GM19452 (cell line): ENCODE measurements at regions not wholly inside any gene's neighbourhood (a gene's known extent, or its start where the extent isn't known, plus 50 kb on each side); places are given as distances from the start of the nearest gene placed in this dataset.
"Not testable (repeated sequence)": the region's sequence is repeated elsewhere in the genome, so short reads cannot be mapped to it uniquely, and the experiment has no call there.

Source experiments
- ATAC-seq: cut with Tn5 transposase; IDR thresholded peaks from one replicate; pipeline ENCODE4 v1.9.1; 2021; ENCODE audit not compliant: unreplicated experiment

DNA sequence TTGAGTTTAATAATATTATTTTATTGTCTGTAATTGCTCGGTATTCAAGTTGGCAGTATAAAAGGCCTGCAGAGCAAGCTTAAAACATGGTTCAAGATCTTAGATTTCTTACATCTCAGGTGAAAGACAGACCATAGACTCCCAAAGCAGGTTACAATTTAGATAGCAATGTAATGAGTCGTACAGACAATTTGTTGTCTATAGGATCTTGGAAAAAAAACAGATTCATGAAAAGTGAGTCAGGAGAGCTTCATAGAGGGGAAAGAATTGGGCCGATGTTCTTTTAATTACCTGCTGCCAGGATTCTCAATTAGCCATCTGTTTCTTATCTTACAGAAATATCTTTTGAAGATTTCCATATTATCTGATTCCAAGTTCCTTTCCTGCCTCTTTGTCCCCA is 111.5 kb upstream of the IKBKE start:
- not testable (repeated sequence) for ATAC-seq

DNA sequence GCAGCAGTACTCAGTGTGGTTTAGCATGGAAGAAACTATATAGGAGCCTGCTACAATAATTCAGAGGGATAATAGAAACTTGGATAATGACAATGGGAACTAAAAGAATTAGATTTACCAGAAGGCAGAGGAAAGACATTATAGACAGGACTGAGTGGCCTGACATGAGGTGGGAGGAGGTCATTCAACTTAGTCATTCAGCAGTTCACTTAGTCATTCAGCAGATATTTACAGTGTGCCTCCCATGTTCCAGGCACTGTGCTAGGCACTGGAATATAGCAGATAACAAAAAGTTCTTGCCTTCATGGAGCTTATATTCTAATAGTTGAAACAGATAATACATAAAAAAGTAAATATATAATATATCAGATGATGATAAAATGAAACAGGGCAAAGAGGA is 110.9 kb upstream of the IKBKE start:
- ATAC-seq, result not testable (repeated sequence)

DNA sequence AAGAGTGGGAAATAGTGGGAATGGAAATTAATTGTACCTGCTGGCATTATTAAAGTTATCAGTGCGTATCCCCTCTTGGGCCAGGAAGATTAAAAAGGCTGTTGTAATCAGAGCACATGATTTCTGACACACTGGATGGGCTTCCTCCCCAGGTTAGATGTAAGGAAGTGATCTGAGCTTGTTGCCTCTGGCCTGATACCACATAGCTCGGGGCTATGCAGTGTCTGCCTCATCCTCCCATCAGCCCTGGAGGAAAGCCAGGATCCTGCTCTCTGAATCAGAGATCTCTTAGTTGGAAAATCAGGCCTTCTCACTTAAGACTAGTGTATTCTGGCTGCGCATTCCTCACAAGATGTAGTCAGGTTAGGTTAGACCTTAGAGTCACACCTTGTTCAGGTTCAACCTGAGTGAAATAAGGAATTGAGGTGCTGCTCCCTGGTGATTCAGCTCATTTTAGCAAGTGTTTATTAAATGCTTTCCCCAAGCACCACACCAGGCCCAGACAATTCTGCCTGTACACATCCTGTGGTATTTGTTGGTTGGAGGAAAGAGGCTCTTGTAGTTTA is 108.2 kb upstream of the IKBKE start:
- ATAC-seq, result not testable (repeated sequence)

DNA sequence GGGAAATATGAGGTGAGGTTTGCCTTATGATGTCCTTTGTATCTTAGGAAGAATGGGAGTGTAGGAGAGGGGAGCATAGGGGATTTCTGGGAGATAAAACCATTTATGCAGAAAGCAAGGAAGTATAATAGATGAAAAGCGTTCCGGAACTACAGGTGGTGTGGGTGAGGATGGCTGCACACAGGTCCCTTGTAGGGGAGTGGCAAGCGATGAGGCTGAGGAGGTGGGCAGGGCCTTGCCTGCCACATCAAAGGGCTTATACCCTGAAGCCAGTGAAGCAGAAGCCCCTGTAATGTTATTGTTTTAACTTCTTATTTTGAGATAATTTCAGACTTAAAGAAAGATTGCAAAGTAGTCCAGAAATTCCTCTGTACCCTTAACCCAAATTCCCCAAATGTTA is 107.3 kb upstream of the IKBKE start:
- not testable (repeated sequence) for ATAC-seq

DNA sequence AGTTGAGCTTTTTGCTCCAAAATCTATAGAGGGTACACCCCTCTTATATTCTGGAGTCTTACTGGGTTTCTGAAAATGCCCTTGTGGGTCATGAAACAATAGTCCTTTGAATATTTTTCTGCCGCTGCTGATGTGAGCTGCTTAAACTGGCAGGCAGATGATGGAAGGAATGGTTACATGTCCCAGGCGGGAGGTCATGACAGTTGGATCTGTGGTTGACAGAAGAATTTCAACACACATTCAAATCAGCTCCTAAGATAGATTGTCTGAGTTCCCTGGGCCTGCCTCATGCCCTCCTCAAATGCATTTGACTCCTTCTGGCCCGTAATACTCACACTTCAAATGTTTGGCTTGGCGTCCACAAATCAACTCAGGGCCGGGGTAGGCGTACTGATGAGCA is 105.0 kb upstream of the IKBKE start:
- ATAC-seq, result not testable (repeated sequence)

DNA sequence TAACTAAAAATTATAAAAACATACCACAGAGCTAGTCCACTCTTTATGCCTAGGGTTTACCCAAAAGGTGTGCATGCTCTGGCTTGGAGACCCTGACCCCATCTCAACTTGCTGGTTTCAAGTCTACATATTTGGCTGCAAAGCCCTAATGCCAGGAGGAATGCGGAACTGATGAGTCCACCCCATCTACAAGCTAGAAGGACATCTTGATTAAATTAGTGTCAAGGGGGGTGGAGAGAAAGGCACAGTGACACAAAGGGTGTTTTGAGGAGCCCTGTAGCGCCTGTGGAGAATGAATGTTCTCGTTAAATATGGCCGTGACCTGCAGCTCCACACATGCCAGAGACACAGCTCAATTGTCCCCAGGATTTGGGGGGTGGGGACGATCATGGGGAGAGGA is 104.1 kb upstream of the IKBKE start:
- ATAC-seq, result not testable (repeated sequence)

DNA sequence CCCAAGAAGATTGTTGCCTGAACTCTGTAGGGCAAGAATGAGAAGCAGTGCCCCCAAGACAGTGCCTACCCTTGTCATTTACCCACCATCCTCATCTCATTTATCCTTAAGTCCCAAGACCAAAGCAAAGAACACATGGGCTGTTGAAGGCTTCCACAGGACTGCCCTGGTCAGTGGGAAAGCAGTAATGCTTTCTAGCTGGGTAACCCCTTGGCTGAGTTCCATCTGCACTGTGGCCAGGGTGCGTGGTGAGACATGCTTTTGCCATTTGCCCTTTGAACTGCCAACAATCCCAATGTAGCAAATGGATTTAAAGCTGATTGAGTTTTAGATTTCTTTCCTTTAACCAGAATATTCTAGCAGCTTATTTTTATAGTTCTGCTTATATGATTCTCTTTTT is 103.5 kb upstream of the IKBKE start:
- ATAC-seq, result not testable (repeated sequence)

DNA sequence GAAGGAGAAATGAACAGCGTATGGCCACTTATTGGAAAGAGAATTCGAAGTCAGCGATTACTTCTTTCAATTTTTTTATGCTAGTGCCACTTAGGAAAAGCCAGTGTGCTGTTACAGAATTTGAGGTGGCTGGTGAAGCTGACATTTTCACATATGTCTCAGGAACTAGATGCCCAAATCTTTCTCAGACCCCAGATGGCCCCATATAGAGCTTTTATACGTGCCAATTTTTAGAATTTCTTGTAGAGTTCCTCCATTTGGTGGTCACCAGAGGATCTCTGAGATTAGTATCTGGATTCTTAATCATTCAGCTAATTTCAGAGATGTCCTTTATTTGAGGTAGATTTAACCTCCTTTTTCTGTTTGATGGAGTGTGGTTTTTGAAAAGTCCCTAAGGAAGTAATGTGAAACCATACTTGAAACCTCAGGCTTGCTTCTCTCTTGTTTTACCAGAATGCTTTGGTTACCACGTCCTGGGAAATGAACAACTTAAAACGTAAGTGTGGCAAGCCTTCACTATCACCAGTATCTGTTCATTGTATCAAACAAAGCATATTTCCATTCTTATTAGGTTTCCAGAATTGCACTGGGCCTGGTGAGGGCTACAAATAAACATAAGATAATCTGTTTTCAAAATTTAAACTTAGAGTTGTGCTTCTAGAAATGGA is 102.2 kb upstream of the IKBKE start:
- not testable (repeated sequence) for ATAC-seq

DNA sequence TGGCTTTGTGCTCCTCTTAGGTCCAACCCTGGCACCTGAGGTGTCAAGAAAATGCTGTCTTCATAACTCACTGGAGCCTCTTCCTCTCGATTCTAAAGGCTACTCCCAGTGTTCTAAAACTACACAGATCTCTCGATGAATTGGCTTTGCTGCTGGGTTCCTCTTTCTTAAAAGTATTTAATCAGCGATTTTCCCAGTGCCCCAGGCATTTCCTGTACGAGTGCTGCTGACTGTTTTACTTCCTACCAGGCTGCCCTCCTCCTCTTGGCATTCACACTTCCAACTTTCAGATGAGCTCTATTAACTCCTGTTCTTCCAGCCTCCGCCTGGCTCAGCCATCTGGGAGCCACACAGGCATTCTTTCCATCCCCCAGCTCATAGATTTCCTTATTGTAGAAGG is 95.6 kb upstream of the IKBKE start:
- not testable (repeated sequence) for ATAC-seq

DNA sequence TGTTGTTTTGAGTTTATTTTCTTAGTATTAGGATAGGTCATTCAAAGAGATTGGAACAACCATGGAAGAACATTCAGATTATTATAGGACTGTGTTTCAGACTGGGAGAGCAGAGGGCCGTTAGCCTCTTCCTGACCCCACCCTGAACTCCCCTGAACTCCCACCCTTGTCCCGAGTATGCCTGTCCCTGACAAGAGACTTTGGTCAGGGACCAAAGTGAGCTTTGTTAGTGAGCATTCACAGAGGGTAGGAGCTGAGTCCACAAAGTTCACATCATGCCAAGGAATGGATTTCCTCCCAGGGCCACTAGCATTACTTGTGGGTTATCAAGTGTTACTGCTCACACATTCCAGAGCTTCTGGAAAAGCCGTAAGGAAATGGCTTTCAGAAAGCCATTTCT is 94.7 kb upstream of the IKBKE start:
- ATAC-seq, result not testable (repeated sequence)

DNA sequence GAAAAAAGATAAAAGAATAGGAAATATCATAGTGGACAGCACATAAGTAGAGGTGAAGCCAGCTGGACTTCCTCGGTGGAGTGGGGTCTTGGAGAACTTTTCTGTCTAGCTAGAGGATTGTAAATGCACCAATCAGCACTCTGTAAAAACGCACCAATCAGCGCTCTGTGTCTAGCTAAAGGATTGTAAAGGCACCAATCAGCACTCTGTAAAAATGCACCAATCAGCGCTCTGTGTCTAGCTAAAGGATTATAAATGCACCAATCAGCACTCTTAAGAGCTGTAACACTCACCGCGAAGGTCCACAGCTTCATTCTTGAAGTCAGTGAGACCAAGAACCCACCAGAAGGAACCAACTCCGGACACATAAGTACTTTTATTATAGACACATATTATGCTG is 91.8 kb upstream of the IKBKE start:
- ATAC-seq, result not testable (repeated sequence)

DNA sequence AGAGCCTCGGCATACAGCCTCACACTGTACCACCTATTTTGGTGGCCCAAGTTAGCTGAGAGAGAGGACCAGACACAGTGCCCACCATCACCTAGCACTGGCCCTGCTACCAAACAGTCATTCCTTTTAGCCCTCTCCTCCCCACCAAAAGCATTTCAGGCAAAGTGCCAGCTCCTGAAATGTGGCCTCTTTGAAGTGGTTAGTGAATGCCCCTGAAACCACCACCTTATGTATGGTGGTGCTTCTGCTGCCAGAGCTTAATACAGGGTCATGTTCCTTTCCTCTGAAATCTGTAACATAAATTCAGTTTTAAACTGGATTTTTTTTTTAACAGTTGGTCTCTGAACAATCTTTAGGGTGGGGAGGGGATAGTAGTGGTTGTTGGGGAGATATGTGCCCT is 91.0 kb upstream of the IKBKE start:
- not testable (repeated sequence) for ATAC-seq

DNA sequence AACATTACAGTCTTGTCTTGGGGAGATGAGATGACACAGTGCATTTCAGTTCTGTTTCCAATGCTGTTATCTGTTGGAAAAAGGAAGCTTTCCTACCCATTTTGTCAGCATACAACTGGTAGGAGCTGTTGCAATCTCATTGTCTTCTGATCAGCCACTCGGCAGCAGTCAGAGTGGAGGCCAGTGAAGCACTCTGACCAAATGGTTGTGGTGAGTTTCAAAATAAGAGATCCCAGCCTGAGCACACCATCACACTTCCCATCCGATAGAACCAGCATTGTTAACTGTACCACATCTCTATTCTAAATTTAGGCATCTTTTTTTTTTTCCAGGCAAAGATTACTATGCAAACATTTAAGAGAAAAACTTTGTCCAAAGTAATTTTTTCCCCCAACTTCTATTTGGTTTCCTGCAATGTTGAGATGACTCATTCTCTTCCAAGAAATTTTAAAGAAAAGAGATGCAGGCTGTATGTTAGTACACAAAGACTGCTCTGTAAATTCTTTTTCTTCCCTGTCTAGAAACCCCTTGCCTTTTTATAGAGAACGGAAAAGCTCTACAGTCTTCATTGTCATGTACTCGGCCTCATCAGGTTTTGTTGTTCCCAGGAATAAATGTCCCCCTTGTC is 90.0 kb upstream of the IKBKE start:
- ATAC-seq, result not testable (repeated sequence)

DNA sequence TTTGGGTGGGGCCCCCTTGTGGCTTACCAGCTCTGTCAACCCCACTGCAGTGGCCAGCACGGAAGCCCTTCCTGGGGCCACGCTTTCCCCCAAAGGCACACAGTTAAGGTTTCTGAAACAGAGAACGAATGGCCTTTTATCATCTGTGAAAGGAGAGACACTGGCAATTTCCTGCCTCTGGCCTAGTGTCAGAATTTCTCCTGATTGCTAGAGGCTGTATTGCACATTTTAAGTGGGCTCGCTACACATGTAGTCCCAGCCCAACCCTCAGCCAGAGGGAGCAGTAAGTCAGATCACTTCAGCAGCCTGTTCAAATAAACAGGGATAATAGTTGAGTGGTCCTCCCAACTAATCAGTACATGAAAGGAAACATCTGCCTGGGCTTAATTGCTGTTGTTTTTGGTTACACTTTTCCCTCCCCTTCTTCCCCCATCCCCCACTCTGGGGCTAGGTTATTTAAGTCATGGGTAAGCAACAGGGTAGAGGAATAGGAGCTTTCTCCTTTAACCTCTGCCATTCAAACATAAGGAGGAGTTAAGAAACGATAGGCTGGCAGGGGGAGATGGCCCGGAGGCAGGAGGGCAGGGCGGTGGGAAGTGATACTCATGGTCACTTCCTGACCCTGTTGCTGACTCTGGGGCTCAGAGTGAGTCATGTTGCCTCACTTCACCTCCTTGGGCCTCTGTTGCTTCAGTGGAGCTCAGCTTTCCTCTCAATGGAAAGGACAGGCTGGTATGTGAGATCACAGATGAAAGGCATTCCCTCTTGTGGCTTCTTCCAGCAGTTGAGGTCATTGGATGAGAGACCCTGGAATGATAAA is 89.3 kb upstream of the IKBKE start:
- ATAC-seq, result not testable (repeated sequence)

DNA sequence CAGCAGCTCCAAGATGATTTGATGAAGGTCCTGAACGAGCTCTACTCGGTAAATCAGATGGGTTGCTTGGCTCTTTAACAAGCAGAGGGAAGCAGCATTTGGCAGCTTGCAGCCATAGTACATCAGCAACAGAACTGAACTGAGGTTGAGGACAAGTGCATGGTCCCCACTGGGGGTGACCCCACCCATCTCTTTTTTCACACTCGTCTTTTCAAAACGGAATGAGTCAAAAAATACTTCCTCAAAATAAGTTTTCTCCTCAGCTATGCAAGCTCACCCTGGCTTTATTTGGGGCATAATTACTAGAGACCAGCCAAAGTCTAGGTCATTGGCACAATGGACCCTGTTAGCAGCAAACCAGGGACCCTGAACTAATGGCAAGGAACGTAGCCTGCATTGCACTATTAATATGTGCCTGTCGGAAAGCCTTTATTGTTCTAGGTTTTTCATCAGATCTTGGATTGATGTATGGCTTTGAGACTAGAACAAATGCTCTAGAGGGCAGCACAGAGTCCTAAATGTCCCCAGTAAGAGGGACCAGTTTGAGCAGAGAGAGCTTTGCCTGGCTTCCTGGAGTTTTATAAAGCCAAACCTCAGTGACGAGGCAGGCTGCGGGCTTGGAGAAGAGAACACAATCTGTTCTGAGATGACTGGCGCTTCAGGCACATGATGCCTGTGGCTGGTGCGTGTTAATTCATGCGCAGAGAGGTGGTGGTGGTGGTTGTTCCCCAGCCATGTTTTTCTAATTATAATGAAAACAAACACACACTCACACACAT is 86.1 kb upstream of the IKBKE start:
- not testable (repeated sequence) for ATAC-seq

DNA sequence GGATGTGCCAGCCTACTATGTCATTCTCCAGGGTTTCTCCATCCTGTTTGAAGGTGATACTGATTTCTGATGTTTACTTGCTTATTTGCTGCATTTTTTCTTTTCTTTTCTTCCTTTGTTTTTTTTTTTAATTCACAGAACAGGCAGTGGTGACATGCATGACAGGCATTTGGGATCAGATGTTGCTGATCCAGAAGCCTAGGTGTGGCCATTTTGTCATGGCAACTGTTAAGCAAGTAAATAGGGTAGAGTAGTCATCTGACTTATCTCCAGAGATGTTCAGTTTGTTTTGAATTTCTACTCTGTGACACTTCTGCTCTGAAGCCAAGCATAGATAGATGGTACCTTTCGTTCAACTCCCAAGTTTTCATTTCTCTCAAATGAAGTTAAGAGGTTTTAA is 85.4 kb upstream of the IKBKE start:
- ATAC-seq, result not testable (repeated sequence)

DNA sequence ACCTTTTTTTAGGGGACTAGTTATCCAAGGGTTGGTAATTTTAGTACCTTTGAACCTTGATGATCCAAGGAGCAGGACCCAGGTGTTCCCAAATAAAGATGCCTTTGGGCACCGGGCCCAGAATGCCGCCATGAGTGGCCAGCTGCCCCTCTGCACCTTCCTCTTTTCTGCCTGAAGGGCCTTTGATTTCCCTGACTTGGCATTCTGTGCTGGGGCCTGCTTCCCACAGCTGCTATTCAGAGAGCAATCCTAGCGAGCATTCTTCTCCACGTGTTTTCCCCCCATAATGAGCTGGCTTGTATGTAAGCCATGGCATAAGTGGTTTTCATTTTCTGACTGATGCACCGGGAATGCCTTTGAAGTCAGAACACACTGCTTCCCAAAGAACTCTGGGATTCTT is 82.6 kb upstream of the IKBKE start:
- ATAC-seq, result not testable (repeated sequence)

DNA sequence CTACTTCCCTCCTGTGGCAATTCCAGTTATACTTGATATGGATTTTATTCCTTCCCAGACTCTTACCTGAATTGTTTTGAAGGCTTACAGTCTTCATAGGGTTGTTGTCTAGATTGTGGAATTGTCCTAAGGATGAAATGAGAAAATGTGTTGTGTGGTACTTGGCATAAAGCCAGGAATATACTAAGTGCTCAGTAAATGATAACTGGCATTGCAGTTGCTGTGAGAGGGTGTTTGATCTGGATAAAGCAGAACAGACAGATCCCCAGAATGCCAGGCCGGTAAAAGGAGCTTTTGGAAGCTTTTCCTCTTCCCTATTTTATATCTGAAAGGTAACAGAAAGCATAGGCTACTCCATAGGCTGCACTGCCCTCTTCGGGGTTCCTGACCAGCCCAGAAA is 78.4 kb upstream of the IKBKE start:
- ATAC-seq, result not testable (repeated sequence)

DNA sequence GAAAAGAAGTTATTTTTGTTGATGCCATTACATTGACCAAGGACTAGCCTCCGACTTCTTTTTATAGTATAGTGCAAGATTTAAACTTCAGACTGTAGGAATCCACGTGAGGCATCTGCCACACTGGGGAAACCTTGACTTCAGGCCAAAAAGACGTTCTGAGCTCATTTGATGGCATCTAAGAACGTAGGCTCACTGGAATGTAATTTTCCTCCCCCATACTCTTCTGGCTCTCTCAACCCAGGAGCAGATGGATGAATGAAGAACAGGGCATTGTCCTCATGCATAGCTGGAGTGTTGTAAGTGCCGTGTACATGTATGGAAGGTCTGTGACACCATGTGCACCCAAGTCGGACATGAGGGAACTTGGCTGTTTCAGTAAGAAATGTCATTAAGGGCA is 72.8 kb upstream of the IKBKE start:
- not testable (repeated sequence) for ATAC-seq

DNA sequence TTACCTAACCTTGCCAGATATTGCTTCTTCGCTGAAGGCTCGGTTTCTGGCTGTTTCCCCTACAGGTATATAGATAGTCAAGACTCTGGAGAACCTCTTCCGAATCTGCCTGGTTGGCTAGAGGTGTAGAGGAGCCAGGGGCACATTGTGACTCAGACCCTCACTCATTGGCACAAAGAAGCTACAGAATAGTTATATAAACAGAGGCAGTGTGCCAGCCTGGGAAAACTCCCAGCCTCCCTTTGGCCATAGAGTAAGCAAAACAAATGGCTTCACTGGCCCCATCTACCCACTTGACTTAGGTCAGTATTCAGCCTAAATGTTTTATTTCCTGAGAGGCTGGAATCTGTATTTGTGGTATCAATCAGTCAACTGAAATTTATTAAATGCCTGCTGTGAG is 72.0 kb upstream of the IKBKE start:
- ATAC-seq, result not testable (repeated sequence)
